DOHH2 (cell line): ENCODE measurements at regions not wholly inside any gene's neighbourhood (a gene's known extent, or its start where the extent isn't known, plus 50 kb on each side); places are given as distances from the start of the nearest gene placed in this dataset.

Experiments
- H3F3A ChIP-seq: fragments of 200-600 bp; sonication (generic), shearing (Covaris generic); 2 replicates; pipeline ENCODE4 v1.6.0; 2016; ENCODE audit warnings: antibody characterized with exemption, mild to moderate bottlenecking; ENCODE audit not compliant: control insufficient read depth, insufficient read depth
- H3K27ac ChIP-seq: fragments of 200-600 bp; sonication (generic); 2 replicates; pipeline ENCODE4 v1.5.1; 2014; ENCODE audit warnings: low read depth, mild to moderate bottlenecking, low read length, moderate library complexity
- H3K27me3 ChIP-seq: fragments of 200-600 bp; sonication (generic); 2 replicates; pipeline ENCODE4 v1.6.1; 2014; ENCODE audit warnings: mild to moderate bottlenecking, low read length, mixed read lengths; ENCODE audit not compliant: control insufficient read depth
- H3K36me3 ChIP-seq: fragments of 200-600 bp; sonication (generic); 2 replicates; pipeline ENCODE4 v1.6.1; 2014; ENCODE audit warnings: mild to moderate bottlenecking, low read length, moderate library complexity, mixed read lengths; ENCODE audit not compliant: control insufficient read depth
- H3K4me1 ChIP-seq: fragments of 200-600 bp; sonication (generic); 2 replicates; pipeline ENCODE4 v1.6.1; 2014; ENCODE audit warnings: mild to moderate bottlenecking, low read length, mixed read lengths; ENCODE audit not compliant: control insufficient read depth
- H3K4me2 ChIP-seq: fragments of 200-600 bp; sonication (generic); 2 replicates; pipeline ENCODE4 v1.6.0; 2014; ENCODE audit warnings: mild to moderate bottlenecking, low read length, moderate library complexity
- H3K4me3 ChIP-seq: fragments of 200-600 bp; sonication (generic); 2 replicates; pipeline ENCODE4 v1.5.1; 2014; ENCODE audit warnings: mild to moderate bottlenecking, low read length, mixed read lengths
- H3K79me2 ChIP-seq: fragments of 200-600 bp; sonication (generic); 2 replicates; pipeline ENCODE4 v1.6.1; 2014; ENCODE audit warnings: mild to moderate bottlenecking, low read length, mixed read lengths; ENCODE audit not compliant: control insufficient read depth
- H3K9me2 ChIP-seq: fragments of 200-600 bp; sonication (generic); replicated peaks from 2 replicates; pipeline ENCODE4 v1.6.1; 2014; ENCODE audit warnings: mild to moderate bottlenecking, low read length, mixed read lengths; ENCODE audit not compliant: control insufficient read depth
- H3K9me3 ChIP-seq: fragments of 200-600 bp; sonication (generic); 2 replicates; pipeline ENCODE4 v1.6.1; 2014; ENCODE audit warnings: antibody characterized with exemption, low read length, mixed read lengths; ENCODE audit not compliant: control insufficient read depth, insufficient read depth
- H4K20me1 ChIP-seq: fragments of 200-600 bp; sonication (generic); 2 replicates; pipeline ENCODE4 v1.6.0; 2014; ENCODE audit warnings: low read depth, mild to moderate bottlenecking, antibody characterized with exemption, low read length, moderate library complexity; ENCODE audit not compliant: control insufficient read depth, insufficient read depth
- EZH2phosphoT487 ChIP-seq: fragments of 200-600 bp; sonication (generic); IDR thresholded peaks from 2 replicates; pipeline ENCODE4 v1.6.1; 2017; ENCODE audit warnings: borderline replicate concordance, mild to moderate bottlenecking, antibody characterized with exemption, low read length, moderate library complexity, mixed read lengths
- TF ChIP-seq, protein P1 (sequence below): fragments of 200-600 bp; sonication (generic); IDR thresholded peaks from one replicate; pipeline ENCODE4 v1.5.1; 2014; ENCODE audit warnings: antibody characterized with exemption, mild to moderate bottlenecking, low read depth, low read length; ENCODE audit not compliant: poor library complexity, severe bottlenecking

DNA sequence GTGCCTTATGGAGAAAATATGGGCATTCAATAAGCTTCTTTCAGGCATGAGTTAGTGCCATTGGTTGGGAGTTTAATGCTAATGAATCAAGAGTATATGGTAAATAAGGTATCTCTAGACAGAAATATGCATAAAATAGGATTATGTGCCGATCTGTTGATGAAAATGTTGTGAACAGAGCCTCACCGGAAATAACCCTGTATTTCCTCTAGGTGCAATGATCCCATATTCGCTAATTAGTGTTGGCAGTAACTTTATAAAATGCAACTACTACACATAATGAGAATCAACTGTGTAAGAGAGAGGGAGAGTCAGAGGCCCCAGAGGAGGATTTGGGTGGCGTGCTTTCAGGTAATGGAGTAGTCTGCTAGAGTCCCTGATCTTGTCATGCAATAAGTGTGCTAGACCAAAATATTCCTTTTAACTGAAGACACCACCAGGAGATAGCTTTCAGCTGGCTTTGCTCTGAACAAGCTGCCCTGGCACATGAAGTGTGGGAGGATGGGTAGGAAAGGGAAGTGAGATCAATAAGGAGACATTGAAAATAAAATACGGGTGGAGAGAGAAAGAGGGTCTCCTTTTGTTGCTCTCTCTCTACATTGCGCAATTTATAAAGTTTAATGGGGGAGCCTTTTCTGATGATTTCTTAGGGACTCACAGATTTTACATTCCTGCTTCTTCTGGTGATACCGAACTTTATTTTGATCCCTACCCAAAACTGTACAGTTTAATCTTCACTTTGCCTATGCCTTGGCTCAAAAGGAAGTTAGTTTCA, 68.6 kb upstream of the PLXNC1 start:
- H3K27me3 ChIP-seq: peaks cover 45% of the 10 kb centered on the region
- TF ChIP-seq EZH2phosphoT487: no peak
- TF ChIP-seq, protein P1, sequence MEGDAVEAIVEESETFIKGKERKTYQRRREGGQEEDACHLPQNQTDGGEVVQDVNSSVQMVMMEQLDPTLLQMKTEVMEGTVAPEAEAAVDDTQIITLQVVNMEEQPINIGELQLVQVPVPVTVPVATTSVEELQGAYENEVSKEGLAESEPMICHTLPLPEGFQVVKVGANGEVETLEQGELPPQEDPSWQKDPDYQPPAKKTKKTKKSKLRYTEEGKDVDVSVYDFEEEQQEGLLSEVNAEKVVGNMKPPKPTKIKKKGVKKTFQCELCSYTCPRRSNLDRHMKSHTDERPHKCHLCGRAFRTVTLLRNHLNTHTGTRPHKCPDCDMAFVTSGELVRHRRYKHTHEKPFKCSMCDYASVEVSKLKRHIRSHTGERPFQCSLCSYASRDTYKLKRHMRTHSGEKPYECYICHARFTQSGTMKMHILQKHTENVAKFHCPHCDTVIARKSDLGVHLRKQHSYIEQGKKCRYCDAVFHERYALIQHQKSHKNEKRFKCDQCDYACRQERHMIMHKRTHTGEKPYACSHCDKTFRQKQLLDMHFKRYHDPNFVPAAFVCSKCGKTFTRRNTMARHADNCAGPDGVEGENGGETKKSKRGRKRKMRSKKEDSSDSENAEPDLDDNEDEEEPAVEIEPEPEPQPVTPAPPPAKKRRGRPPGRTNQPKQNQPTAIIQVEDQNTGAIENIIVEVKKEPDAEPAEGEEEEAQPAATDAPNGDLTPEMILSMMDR: no peak
- H3F3A ChIP-seq: no peaks in the 10 kb centered on the region
- no peak overlapping the region for H3K4me2 ChIP-seq
- H3K79me2 ChIP-seq: no peaks in the 10 kb centered on the region
- no peaks in the 10 kb centered on the region; the same call in 1 of the 2 replicates for H3K9me2 ChIP-seq
- no peak overlapping the region for H3K4me3 ChIP-seq
- H3K9me3 ChIP-seq: no peaks in the 10 kb centered on the region
- H4K20me1 ChIP-seq: no peaks in the 10 kb centered on the region
- no peaks in the 10 kb centered on the region for H3K36me3 ChIP-seq
- H3K27ac ChIP-seq: no peak overlapping the region
- no peaks in the 10 kb centered on the region for H3K4me1 ChIP-seq

DNA sequence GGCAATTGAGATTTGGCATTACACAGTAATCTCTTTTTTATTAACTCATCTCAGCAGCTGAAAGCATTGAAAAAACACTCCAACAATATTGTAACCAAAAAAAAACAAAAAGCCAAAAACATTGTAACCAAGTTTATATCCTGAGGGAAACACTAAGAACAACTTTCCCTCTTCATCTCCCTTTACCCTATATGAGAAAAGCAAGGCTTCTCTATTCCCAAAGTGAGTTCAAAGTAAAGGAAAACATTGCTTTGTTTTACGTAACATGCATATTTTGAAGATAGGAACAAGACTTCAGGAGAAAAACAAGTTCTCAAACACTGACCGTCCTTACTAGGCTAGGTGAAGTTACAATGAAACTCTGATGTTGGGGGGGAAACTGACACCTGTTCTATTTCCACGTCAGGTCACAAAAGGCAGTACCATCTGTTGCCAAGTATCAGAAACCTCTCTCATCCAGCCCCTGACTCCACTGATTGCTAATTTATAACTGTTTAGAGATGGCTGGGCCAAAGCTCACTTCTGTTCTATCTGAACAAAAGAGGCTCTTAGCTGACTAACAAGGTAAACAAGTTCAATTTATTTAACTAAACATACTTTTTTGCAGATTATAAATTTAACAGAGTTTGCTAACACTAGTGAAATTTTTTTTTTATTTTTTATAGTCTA, 67.9 kb upstream of the PLXNC1 start:
- H4K20me1 ChIP-seq: no peaks in the 10 kb centered on the region
- H3K9me2 ChIP-seq: no peaks in the 10 kb centered on the region; the same call in 1 of the 2 replicates
- no peak overlapping the region for H3K4me2 ChIP-seq
- no peaks in the 10 kb centered on the region for H3K9me3 ChIP-seq
- H3K4me3 ChIP-seq: no peak overlapping the region
- H3F3A ChIP-seq: no peaks in the 10 kb centered on the region
- no peaks in the 10 kb centered on the region for H3K4me1 ChIP-seq
- H3K79me2 ChIP-seq: no peaks in the 10 kb centered on the region
- no peak overlapping the region for H3K27ac ChIP-seq
- TF ChIP-seq EZH2phosphoT487: no peak
- TF ChIP-seq, protein P1: no peak
- H3K27me3 ChIP-seq: peaks cover 44% of the 10 kb centered on the region
- no peaks in the 10 kb centered on the region for H3K36me3 ChIP-seq

DNA sequence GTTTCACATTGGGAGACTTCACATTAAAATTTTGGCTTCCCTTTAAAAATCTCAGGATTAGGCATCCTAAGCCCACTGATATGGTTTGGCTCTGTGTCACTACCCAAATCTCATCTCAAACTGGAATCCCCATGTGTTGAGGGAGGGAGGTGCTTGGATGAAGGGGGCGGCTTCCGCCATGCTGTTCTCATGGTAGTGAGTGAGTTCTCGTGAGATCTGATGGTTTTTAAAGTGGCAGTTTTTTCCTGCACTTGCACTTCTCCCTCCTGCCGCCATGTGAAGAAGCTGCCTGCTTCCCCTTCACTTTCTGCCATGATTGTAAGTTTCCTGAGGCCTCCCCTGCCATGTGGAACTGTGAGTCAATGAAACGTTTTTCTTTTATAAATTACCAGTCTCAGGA, 65.7 kb upstream of the PLXNC1 start:
- H3K9me2 ChIP-seq: no peaks in the 10 kb centered on the region; the same call in 1 of the 2 replicates
- no peaks in the 10 kb centered on the region for H3K4me1 ChIP-seq
- no peak for TF ChIP-seq EZH2phosphoT487
- no peaks in the 10 kb centered on the region for H3K36me3 ChIP-seq
- no peak overlapping the region for H3K4me3 ChIP-seq
- no peaks in the 10 kb centered on the region for H3K79me2 ChIP-seq
- H4K20me1 ChIP-seq: no peaks in the 10 kb centered on the region
- no peaks in the 10 kb centered on the region for H3K9me3 ChIP-seq
- no peaks in the 10 kb centered on the region for H3F3A ChIP-seq
- H3K27me3 ChIP-seq: peaks cover 34% of the 10 kb centered on the region
- no peak overlapping the region for H3K27ac ChIP-seq
- H3K4me2 ChIP-seq: no peak overlapping the region

DNA sequence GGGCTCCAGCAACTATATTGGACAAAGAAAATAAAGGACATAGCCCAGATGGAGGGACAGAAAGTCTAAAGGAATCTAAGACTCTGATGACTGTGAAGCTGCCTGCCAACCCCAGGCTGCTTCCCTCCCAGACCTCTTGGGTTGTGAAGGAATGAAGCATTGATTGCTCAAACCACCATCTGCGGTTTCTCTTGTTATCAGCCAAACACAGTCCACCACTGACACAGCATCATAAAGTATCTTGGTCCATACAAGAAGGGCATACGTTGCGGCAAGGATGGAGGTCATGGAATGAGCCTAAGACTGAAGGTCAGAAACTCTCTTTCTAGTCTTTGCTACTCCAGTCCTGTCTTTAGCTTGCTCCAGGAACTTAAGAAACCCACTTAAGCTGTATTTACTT, 58.5 kb upstream of the PLXNC1 start:
- H3K27me3 ChIP-seq: peaks cover 5% of the 10 kb centered on the region
- no peak for TF ChIP-seq EZH2phosphoT487
- TF ChIP-seq, protein P1: no peak
- H3K4me3 ChIP-seq: no peak overlapping the region
- no peaks in the 10 kb centered on the region for H3K9me2 ChIP-seq
- H3K36me3 ChIP-seq: no peaks in the 10 kb centered on the region
- H4K20me1 ChIP-seq: no peaks in the 10 kb centered on the region
- no peak overlapping the region for H3K4me2 ChIP-seq
- no peaks in the 10 kb centered on the region for H3F3A ChIP-seq
- no peak overlapping the region for H3K27ac ChIP-seq
- no peaks in the 10 kb centered on the region for H3K9me3 ChIP-seq
- no peaks in the 10 kb centered on the region for H3K4me1 ChIP-seq
- H3K79me2 ChIP-seq: no peaks in the 10 kb centered on the region
